Testis (tissue), 2 donors: ENCODE measurements at regions not wholly inside any gene's neighbourhood (a gene's known extent, or its start where the extent isn't known, plus 50 kb on each side); places are given as distances from the start of the nearest gene placed in this dataset.

Experiments used
- DNase-seq: peaks from one replicate; pipeline ENCODE4 v3.0.0-alpha.2; 2019
- H3K27ac ChIP-seq, 2 donors: fragments of 200-600 bp; sonication (generic); one replicate each; pipeline ENCODE4 v1.5.1; 2019
- H3K27me3 ChIP-seq: fragments of 200-600 bp; sonication (generic); one replicate; pipeline ENCODE4 v1.5.1; 2019
- H3K36me3 ChIP-seq: fragments of 200-600 bp; sonication (generic); one replicate; pipeline ENCODE4 v1.5.1; 2017; ENCODE audit warnings: low read depth; ENCODE audit errors: missing control alignments
- H3K4me1 ChIP-seq: fragments of 200-600 bp; sonication (generic); one replicate; pipeline ENCODE4 v1.5.1; 2019
- H3K4me3 ChIP-seq, 2 donors: fragments of 200-600 bp; sonication (generic); one replicate each; pipeline ENCODE4 v1.5.1; 2017 to 2019
- H3K9me3 ChIP-seq: fragments of 200-600 bp; sonication (generic); one replicate; pipeline ENCODE4 v1.5.1; 2017
- CTCF ChIP-seq, 3 experiments: fragments of 450-650 bp in 2 of 3; fragments of 200-600 bp in 1 of 3; sonication (generic) in 1 of 3; IDR thresholded peaks; one replicate each; pipeline ENCODE4 v1.5.1; 2016 to 2019; ENCODE audit warnings: antibody characterized with exemption in 3 of 3, mild to moderate bottlenecking in 2 of 3, moderate library complexity in 1 of 3
- POLR2A ChIP-seq: fragments of 450-650 bp; IDR thresholded peaks from one replicate; pipeline ENCODE4 v1.6.1; 2017; ENCODE audit warnings: antibody characterized with exemption, mild to moderate bottlenecking, moderate library complexity
- WGBS, 2 donors: methylation state at CpG; one replicate each; pipeline ENCODE4 v1.1.5; 2018; 5-methylcytosine and 5-hydroxymethylcytosine counted together
- intact Hi-C: fragments of 100-400 bp; cut with DNase I; formaldehyde crosslinking; loops from one replicate; pipeline ENCODE4 v1.15.1; 2023; ENCODE audit warnings: low total_unique reads

GRCh38 chr7:124387056-124387455 lies 354.2 kb upstream of the TMEM229A start:
- intact Hi-C loops, result no loop called here
- Histone ChIP-seq H3K36me3 (no peaks in the 10 kb centered on the region), H3K4me3 (no peak overlapping the region), H3K27ac (no peak overlapping the region), H3K9me3 (no peaks in the 10 kb centered on the region), H3K4me1 (no peaks in the 10 kb centered on the region), H3K27me3 (no peaks in the 10 kb centered on the region)
- no peak for TF ChIP-seq CTCF (IDR thresholded peaks at IDR 0.05)
- no peak for TF ChIP-seq POLR2A
- 82 to 87% methylated on average over 4 of the region's 4 CpGs for WGBS, 2 donors
- DNase-seq, result no peak

GRCh38 chr7:124379296-124379695 lies 346.4 kb upstream of the TMEM229A start:
- Histone ChIP-seq H3K27me3 (no peaks in the 10 kb centered on the region), H3K27ac (no peak overlapping the region), H3K36me3 (no peaks in the 10 kb centered on the region), H3K4me3 (no peak overlapping the region), H3K9me3 (no peaks in the 10 kb centered on the region), H3K4me1 (no peaks in the 10 kb centered on the region)
- intact Hi-C loops, result no loop called here
- no peak for TF ChIP-seq CTCF (IDR thresholded peaks at IDR 0.05)
- TF ChIP-seq POLR2A, result no peak
- WGBS, 2 donors, result 83 to 95% methylated on average over 1 of the region's 1 CpG
- DNase-seq, result no peak

- TF ChIP-seq CTCF (IDR thresholded peaks at IDR 0.05) (no peak), POLR2A (no peak)
- Histone ChIP-seq H3K27me3 (no peaks in the 10 kb centered on the region), H3K9me3 (no peaks in the 10 kb centered on the region), H3K27ac (no peak overlapping the region), H3K4me1 (no peaks in the 10 kb centered on the region), H3K4me3 (no peak overlapping the region), H3K36me3 (no peaks in the 10 kb centered on the region)
- 58 to 63% methylated on average over 4 of the region's 4 CpGs for WGBS, 2 donors
- DNase-seq, result no peak
- intact Hi-C loops, result no loop called here
Measured at GRCh38 chr7:124376111-124376510, 343.2 kb upstream of the TMEM229A start.

- TF ChIP-seq POLR2A (no peak), CTCF (IDR thresholded peaks at IDR 0.05) (no peak)
- Histone ChIP-seq H3K27ac (no peak overlapping the region), H3K9me3 (no peaks in the 10 kb centered on the region), H3K4me3 (no peak overlapping the region), H3K27me3 (no peaks in the 10 kb centered on the region), H3K36me3 (no peaks in the 10 kb centered on the region), H3K4me1 (no peaks in the 10 kb centered on the region)
- intact Hi-C loops, result no loop called here
- 78% methylated on average over 4 of the region's 4 CpGs for WGBS, 2 donors
- DNase-seq, result no peak
Measured at GRCh38 chr7:124375391-124375790, 342.5 kb upstream of the TMEM229A start.

- H3K4me3 ChIP-seq, result no peak overlapping the region
- H3K4me1 ChIP-seq, result no peaks in the 10 kb centered on the region
- WGBS, 2 donors, result 93 to 95% methylated on average over 1 of the region's 1 CpG
- H3K27me3 ChIP-seq, result no peaks in the 10 kb centered on the region
- H3K36me3 ChIP-seq, result no peaks in the 10 kb centered on the region
- DNase-seq, result no peak
- H3K27ac ChIP-seq, result no peak overlapping the region
- TF ChIP-seq CTCF (IDR thresholded peaks at IDR 0.05) (no peak), POLR2A (no peak)
- intact Hi-C loops, result no loop called here
- H3K9me3 ChIP-seq, result no peaks in the 10 kb centered on the region
Measured at GRCh38 chr7:124369310-124369709, 336.4 kb upstream of the TMEM229A start.
